ENCODE measurements at regions not wholly inside any gene's neighbourhood (a gene's known extent, or its start where the extent isn't known, plus 50 kb on each side); places are given as distances from the start of the nearest gene placed in this dataset.
"Not testable (repeated sequence)": the region's sequence is repeated elsewhere in the genome, so short reads cannot be mapped to it uniquely, and the experiment has no call there.

DNA sequence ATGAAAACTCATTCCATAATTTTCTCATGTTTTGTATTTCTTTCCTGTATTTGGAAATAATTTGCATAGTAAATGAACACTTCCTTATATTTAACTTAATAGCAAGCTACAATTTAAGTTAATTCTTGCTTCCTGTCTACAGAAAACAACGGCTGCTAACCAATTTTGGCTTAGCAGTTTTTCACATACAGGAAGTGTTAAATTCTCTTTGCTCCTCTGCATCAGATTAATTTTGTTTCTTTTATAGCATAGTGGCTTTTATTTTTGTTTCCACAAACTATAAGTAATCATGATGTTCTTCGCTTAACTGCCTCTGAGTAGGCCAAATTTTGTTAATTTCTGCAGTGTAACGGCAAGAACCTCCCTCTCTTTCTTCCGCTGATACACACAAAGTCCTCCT is 182.9 kb downstream of the ALX1 start:
- H3K9me3 Mint-ChIP-seq, result no peaks in the 10 kb centered on the region
- peak overlapping the region; percentile 73 for H3K4me3 Mint-ChIP-seq
- TF ChIP-seq, protein P1, sequence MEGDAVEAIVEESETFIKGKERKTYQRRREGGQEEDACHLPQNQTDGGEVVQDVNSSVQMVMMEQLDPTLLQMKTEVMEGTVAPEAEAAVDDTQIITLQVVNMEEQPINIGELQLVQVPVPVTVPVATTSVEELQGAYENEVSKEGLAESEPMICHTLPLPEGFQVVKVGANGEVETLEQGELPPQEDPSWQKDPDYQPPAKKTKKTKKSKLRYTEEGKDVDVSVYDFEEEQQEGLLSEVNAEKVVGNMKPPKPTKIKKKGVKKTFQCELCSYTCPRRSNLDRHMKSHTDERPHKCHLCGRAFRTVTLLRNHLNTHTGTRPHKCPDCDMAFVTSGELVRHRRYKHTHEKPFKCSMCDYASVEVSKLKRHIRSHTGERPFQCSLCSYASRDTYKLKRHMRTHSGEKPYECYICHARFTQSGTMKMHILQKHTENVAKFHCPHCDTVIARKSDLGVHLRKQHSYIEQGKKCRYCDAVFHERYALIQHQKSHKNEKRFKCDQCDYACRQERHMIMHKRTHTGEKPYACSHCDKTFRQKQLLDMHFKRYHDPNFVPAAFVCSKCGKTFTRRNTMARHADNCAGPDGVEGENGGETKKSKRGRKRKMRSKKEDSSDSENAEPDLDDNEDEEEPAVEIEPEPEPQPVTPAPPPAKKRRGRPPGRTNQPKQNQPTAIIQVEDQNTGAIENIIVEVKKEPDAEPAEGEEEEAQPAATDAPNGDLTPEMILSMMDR (IDR thresholded peaks at IDR 0.05), result no peak
- Histone ChIP-seq H3K36me3 (ENCODE audit: control insufficient read depth, insufficient read depth, low read length) (no peaks in the 10 kb centered on the region), H3K27me3 (ENCODE audit: control insufficient read depth, insufficient read depth, low read length) (no peaks in the 10 kb centered on the region), H3K4me3 (ENCODE audit: low read length) (no peak overlapping the region), H3K9me3 (ENCODE audit: control insufficient read depth, insufficient read depth, low read length) (no peaks in the 10 kb centered on the region), H3K4me1 (ENCODE audit: control insufficient read depth, insufficient read depth, low read length) (no peaks in the 10 kb centered on the region), H3K27ac (ENCODE audit: low read length) (peak overlapping the region; percentile 25)
- ATAC-seq, result peak in 2 of 3 donors; percentile 34 to 61
- no peak for DNase-seq
- no peaks in the 10 kb centered on the region for H3K36me3 Mint-ChIP-seq
- H3K27me3 Mint-ChIP-seq (ENCODE audit: low read depth in 2 of 2), result no peaks in the 10 kb centered on the region
- H3K27ac Mint-ChIP-seq, result peak overlapping the region; percentile 70 to 80
- intact Hi-C loops (cut with micrococcal nuclease), result no loop called here
- peaks cover 25 to 30% of the 10 kb centered on the region in 2 donors for H3K4me1 Mint-ChIP-seq
- 34% methylated on average over 4 of the region's 4 CpGs for WGBS (ENCODE audit: insufficient coverage)

DNA sequence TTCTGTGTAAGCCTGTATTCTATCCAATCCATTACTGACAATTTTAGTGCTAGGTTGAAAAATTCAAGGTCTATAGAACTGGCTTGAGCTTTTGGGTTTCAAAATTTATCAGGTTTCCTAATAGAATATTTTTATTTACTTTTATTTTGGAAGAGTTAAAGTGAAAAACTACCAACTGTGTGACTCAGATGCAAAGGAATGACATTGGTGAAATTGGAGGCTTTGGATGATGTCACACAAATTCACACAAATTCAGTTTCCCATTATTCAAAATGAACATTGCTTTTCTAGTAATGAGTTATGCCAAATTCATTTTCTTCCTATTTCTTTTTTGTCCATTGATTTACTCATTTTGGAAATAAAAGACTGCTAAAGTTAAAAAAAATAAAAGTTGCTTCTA is 186.9 kb downstream of the ALX1 start:
- TF ChIP-seq, protein P1 (IDR thresholded peaks at IDR 0.05), result no peak
- Histone ChIP-seq H3K27ac (ENCODE audit: low read length) (no peak overlapping the region), H3K36me3 (ENCODE audit: control insufficient read depth, insufficient read depth, low read length) (no peaks in the 10 kb centered on the region), H3K9me3 (ENCODE audit: control insufficient read depth, insufficient read depth, low read length) (no peaks in the 10 kb centered on the region), H3K4me1 (ENCODE audit: control insufficient read depth, insufficient read depth, low read length) (peaks cover 8% of the 10 kb centered on the region), H3K27me3 (ENCODE audit: control insufficient read depth, insufficient read depth, low read length) (no peaks in the 10 kb centered on the region), H3K4me3 (ENCODE audit: low read length) (no peak overlapping the region)
- DNase-seq (no peak), ATAC-seq (no peak)
- no peaks in the 10 kb centered on the region for H3K36me3 Mint-ChIP-seq
- no peak overlapping the region for H3K4me3 Mint-ChIP-seq
- peaks cover 49 to 54% of the 10 kb centered on the region in 2 donors for H3K4me1 Mint-ChIP-seq
- H3K27me3 Mint-ChIP-seq (ENCODE audit: low read depth in 2 of 2), result no peaks in the 10 kb centered on the region
- H3K9me3 Mint-ChIP-seq, result peaks cover 0 to 3% of the 10 kb centered on the region in 2 donors
- intact Hi-C loops (cut with micrococcal nuclease), result no loop called here
- H3K27ac Mint-ChIP-seq, result no peak overlapping the region

DNA sequence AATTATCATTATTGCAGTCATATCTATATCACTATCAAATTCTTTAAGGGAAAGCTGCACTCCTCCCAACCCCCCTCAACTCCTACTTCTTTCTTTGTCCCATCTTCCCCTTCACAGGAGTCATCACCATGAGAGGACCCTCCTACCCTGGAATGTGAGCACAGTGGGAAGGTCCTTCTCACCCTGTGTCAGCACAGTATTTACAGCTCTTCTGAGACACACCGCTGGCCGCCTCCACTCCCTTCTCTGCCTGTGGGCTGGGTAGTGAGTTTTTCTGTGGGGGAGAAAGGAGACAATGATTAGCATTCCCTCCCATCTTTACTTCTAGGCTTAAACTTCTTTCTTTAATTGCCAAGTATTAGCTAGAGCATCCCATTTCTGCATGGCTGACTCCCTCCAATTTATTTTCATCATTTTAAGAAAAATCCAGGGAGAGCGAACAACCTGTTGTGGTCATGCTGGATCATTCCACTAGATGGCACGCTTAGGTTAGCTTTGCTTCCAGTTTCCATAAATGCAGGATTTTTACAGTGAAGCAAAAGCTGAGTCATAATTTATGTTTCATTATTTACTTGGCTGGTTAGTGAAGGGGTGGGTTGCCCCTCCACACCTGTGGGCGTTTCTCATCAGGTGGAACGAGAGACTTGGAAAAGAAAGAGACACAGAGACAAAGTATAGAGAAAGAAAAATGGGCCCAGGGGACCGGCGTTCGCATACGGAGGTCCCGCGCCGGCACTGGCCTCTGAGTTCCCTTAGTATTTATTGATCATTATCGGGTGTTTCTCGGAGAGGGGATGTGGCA is 188.5 kb downstream of the ALX1 start:
- Histone ChIP-seq H3K4me3 (ENCODE audit: low read length) (peak overlapping the region; percentile 31), H3K27me3 (ENCODE audit: control insufficient read depth, insufficient read depth, low read length) (no peaks in the 10 kb centered on the region), H3K9me3 (ENCODE audit: control insufficient read depth, insufficient read depth, low read length) (no peaks in the 10 kb centered on the region), H3K36me3 (ENCODE audit: control insufficient read depth, insufficient read depth, low read length) (no peaks in the 10 kb centered on the region), H3K4me1 (ENCODE audit: control insufficient read depth, insufficient read depth, low read length) (peaks cover 8% of the 10 kb centered on the region), H3K27ac (ENCODE audit: low read length) (peak overlapping the region; percentile 35)
- peak in 1 of 2 donors; percentile 35 for DNase-seq
- ATAC-seq, result peak; percentile 72 to 90 (median 87)
- Mint-ChIP-seq H3K4me1 (peaks cover 39 to 44% of the 10 kb centered on the region in 2 donors), H3K36me3 (no peaks in the 10 kb centered on the region), H3K27me3 (ENCODE audit: low read depth in 2 of 2) (no peaks in the 10 kb centered on the region), H3K4me3 (peak overlapping the region; percentile 95), H3K9me3 (peaks cover 0 to 3% of the 10 kb centered on the region in 2 donors), H3K27ac (peak overlapping the region; percentile 83 to 91)
- intact Hi-C loops (cut with micrococcal nuclease), result loop anchor here (2.0 kb wide), 3 partner anchors 398 to 452 kb away; partner anchors contain the start of gene NTS
- TF ChIP-seq, protein P1 (IDR thresholded peaks at IDR 0.05), result peak; percentile 69
- 10% methylated on average over 13 of the region's 15 CpGs for WGBS (ENCODE audit: insufficient coverage)

DNA sequence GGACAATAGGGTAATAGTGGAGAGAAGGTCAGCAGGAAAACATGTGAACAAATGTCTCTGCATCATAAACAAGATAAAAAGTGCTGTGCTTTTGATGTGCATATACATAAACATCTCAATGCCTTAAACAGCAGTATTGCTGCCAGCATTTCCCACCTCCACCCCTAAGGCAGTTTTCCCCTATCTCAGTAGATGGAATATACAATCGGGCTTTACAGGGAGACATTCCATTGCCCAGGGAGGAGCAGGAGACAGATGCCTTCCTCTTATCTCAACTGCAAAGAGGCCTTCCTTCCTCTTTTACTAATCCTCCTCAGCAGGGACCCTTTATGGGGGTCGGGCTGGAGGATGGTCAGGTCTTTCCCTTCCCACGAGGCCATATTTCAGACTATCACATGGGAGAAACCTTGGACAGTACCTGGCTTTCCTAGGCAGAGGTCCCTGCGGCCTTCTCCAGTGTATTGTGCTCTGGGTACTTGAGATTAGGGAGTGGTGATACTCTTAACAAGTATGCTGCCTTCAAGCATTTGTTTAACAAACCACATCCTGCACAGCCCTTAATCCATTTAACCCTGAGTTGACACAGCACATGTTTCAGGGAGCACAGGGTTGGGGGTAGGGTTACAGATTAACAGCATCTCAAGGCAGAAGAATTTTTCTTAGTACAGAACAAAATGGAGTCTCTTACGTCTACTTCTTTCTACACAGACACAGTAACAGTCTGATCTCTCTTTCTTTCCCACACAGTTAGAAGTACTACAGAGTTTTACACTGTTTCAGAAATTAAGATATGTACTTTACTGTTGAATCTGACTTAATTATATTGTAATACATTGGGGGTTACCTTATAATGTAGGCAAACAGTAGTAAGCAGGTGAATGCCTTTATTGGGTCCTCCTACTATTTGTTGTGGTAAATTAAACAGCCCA is 189.4 kb downstream of the ALX1 start:
- H3K27ac Mint-ChIP-seq, result peak overlapping the region; percentile 83 to 91
- H3K9me3 Mint-ChIP-seq; ATAC-seq; H3K36me3 Mint-ChIP-seq; H3K36me3 ChIP-seq (ENCODE audit: control insufficient read depth, insufficient read depth, low read length); H3K27me3 Mint-ChIP-seq (ENCODE audit: low read depth in 2 of 2); H3K27me3 ChIP-seq (ENCODE audit: control insufficient read depth, insufficient read depth, low read length); H3K9me3 ChIP-seq (ENCODE audit: control insufficient read depth, insufficient read depth, low read length); DNase-seq; H3K4me1 ChIP-seq (ENCODE audit: control insufficient read depth, insufficient read depth, low read length): not testable (repeated sequence)
- H3K4me3 Mint-ChIP-seq, result peak overlapping the region; percentile 95
- intact Hi-C loops (cut with micrococcal nuclease), result loop anchor here (2.0 kb wide), 3 partner anchors 397 to 451 kb away; partner anchors contain the start of gene NTS
- WGBS (ENCODE audit: insufficient coverage), result 5% methylated on average over 3 of the region's 5 CpGs
- peaks cover 31 to 36% of the 10 kb centered on the region in 2 donors for H3K4me1 Mint-ChIP-seq
- Histone ChIP-seq H3K4me3 (ENCODE audit: low read length) (peak overlapping the region; percentile 31), H3K27ac (ENCODE audit: low read length) (peak overlapping the region; percentile 50)

DNA sequence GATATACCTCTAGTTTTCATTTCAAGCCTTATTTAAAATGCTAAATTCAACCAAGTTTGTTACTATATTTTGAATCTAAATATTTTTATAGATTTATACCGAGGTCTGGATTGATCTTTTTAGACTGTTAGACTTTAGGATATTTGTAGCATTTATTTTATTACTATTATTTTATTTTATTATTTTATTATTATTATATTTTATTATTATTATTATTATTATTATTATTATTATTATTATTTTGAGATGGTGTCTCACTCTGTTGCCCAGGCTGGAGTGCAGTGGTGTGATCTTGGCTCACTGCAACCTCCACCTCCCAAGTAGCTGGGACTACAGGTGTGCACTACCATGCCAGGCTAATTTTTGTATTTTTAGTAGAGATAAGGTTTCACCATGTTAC is 195.3 kb downstream of the ALX1 start:
- H3K4me1 Mint-ChIP-seq; H3K4me1 ChIP-seq (ENCODE audit: control insufficient read depth, insufficient read depth, low read length); H3K36me3 ChIP-seq (ENCODE audit: control insufficient read depth, insufficient read depth, low read length); H3K36me3 Mint-ChIP-seq; H3K27ac Mint-ChIP-seq; H3K9me3 Mint-ChIP-seq; H3K9me3 ChIP-seq (ENCODE audit: control insufficient read depth, insufficient read depth, low read length); H3K4me3 Mint-ChIP-seq; H3K4me3 ChIP-seq (ENCODE audit: low read length); H3K27ac ChIP-seq (ENCODE audit: low read length); DNase-seq; intact Hi-C loops (cut with micrococcal nuclease); H3K27me3 Mint-ChIP-seq (ENCODE audit: low read depth in 2 of 2); ATAC-seq; H3K27me3 ChIP-seq (ENCODE audit: control insufficient read depth, insufficient read depth, low read length): not testable (repeated sequence)
- WGBS (ENCODE audit: insufficient coverage), result no CpG with 5 or more reads among the region's 1 CpG
